ENCODE measurements at regions not wholly inside any gene's neighbourhood (a gene's known extent, or its start where the extent isn't known, plus 50 kb on each side); places are given as distances from the start of the nearest gene placed in this dataset.

GRCh38 chr18:25962176-25962575 is 128.2 kb downstream of the SS18 start:
- no peak for TF ChIP-seq EZH2 (IDR thresholded peaks at IDR 0.05)
- no peak for TF ChIP-seq POLR2AphosphoS5 (IDR thresholded peaks at IDR 0.05; ENCODE audit: borderline replicate concordance, low read depth, low read length)
- TF ChIP-seq FOXP2 (optimal IDR thresholded peaks at IDR 0.05; ENCODE audit: control extremely low read depth, extremely low read length, insufficient read depth), result no peak

Measured in SK-N-MC (cell line).